Lung (tissue), 11 donors: ENCODE measurements at regions not wholly inside any gene's neighbourhood (a gene's known extent, or its start where the extent isn't known, plus 50 kb on each side); places are given as distances from the start of the nearest gene placed in this dataset.

Experiments
- ATAC-seq: fragments of 200-7000 bp; cut with Tn5 transposase; one replicate; pipeline ENCODE4 v1.9.1; 2020; ENCODE audit warnings: moderate number of reproducible peaks; ENCODE audit not compliant: insufficient read depth, low FRiP score
- DNase-seq, 3 donors: peaks; one replicate each; pipeline ENCODE4 v3.0.0-alpha.2; 2013 to 2017
- H3K27ac ChIP-seq, 2 donors: one replicate each; pipeline ENCODE4 v1.5.1; 2013; ENCODE audit warnings: mild to moderate bottlenecking in 2 of 2, moderate library complexity in 2 of 2, control low read depth in 1 of 2, inconsistent platforms in 1 of 2, low read depth in 1 of 2, low read length in 1 of 2
- H3K27me3 ChIP-seq, 3 donors: one replicate each; pipeline ENCODE4 v1.5.1; 2013; ENCODE audit warnings: low read length in 2 of 3; ENCODE audit not compliant: control insufficient read depth in 3 of 3, insufficient read depth in 3 of 3
- H3K36me3 ChIP-seq, 4 donors: one replicate each; pipeline ENCODE4 v1.5.1; 2013; ENCODE audit warnings: low read length in 4 of 4, mild to moderate bottlenecking in 1 of 4, moderate library complexity in 1 of 4; ENCODE audit not compliant: control insufficient read depth in 4 of 4, insufficient read depth in 4 of 4
- H3K4me1 ChIP-seq, 5 donors: one replicate each; pipeline ENCODE4 v1.5.1; 2013; ENCODE audit warnings: low read length in 5 of 5, mild to moderate bottlenecking in 2 of 5, moderate library complexity in 1 of 5; ENCODE audit not compliant: control insufficient read depth in 5 of 5, insufficient read depth in 5 of 5
- H3K4me3 ChIP-seq: one replicate; pipeline ENCODE4 v1.5.1; 2013; ENCODE audit warnings: mild to moderate bottlenecking, control low read depth, moderate library complexity
- H3K9ac ChIP-seq, 2 donors: one replicate each; pipeline ENCODE4 v1.5.1; 2013; ENCODE audit warnings: low read length in 2 of 2, control low read depth in 1 of 2; ENCODE audit not compliant: insufficient read depth in 1 of 2
- H3K9me3 ChIP-seq, 4 donors: one replicate each; pipeline ENCODE4 v1.5.1; 2013; ENCODE audit warnings: low read length in 3 of 4, mild to moderate bottlenecking in 1 of 4, moderate library complexity in 1 of 4; ENCODE audit not compliant: control insufficient read depth in 4 of 4, insufficient read depth in 3 of 4
- WGBS, 2 donors: extraction: QIAGEN DNeasy Blood & Tissue Kit; methylation state at CpG; one replicate each; pipeline ENCODE4 v1.1.7; 2013; 5-methylcytosine and 5-hydroxymethylcytosine counted together
- TF ChIP-seq, protein P1 (sequence below): IDR thresholded peaks from 2 replicates; pipeline ENCODE4 v1.5.1; 2012; ENCODE audit warnings: mild to moderate bottlenecking; ENCODE audit errors: control extremely low read depth, extremely low read depth
- donor health status: control.
- donor health status: control.
- donor health status: Bipolar disorder and iron deficiency.
- donor health status: healthy.
- donor health status: DM: yes; HTN: yes; CAD: no.

DNA sequence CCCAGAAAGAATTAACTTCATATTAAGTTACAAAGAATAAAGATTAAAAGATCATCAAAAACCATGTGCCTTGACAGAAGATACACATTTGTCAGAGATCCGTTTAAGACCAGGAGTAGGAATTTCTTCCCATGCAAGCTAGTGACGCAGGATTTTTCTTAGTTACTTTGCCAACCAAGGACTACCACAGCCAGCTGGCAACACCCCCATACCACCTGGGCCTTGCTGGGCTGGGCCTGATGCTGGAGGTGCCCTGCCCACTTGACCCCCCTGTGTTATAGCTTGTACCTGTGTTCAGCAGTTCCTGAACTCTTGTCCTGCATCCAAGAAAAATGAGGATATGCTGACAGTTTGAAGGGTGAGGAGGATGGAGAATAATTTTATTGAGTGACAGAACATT is 290.9 kb upstream of the SMC2 start:
- 88 to 96% methylated on average over 2 of the region's 2 CpGs for WGBS, 2 donors
- TF ChIP-seq, protein P1, sequence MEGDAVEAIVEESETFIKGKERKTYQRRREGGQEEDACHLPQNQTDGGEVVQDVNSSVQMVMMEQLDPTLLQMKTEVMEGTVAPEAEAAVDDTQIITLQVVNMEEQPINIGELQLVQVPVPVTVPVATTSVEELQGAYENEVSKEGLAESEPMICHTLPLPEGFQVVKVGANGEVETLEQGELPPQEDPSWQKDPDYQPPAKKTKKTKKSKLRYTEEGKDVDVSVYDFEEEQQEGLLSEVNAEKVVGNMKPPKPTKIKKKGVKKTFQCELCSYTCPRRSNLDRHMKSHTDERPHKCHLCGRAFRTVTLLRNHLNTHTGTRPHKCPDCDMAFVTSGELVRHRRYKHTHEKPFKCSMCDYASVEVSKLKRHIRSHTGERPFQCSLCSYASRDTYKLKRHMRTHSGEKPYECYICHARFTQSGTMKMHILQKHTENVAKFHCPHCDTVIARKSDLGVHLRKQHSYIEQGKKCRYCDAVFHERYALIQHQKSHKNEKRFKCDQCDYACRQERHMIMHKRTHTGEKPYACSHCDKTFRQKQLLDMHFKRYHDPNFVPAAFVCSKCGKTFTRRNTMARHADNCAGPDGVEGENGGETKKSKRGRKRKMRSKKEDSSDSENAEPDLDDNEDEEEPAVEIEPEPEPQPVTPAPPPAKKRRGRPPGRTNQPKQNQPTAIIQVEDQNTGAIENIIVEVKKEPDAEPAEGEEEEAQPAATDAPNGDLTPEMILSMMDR = no peak
- Histone ChIP-seq H3K27ac (no peak overlapping the region), H3K9me3 (no peaks in the 10 kb centered on the region), H3K4me1 (no peaks in the 10 kb centered on the region), H3K27me3 (no peaks in the 10 kb centered on the region), H3K9ac (no peak overlapping the region), H3K36me3 (no peaks in the 10 kb centered on the region), H3K4me3 (no peak overlapping the region)
- DNase-seq = no peak
- no peak for ATAC-seq

DNA sequence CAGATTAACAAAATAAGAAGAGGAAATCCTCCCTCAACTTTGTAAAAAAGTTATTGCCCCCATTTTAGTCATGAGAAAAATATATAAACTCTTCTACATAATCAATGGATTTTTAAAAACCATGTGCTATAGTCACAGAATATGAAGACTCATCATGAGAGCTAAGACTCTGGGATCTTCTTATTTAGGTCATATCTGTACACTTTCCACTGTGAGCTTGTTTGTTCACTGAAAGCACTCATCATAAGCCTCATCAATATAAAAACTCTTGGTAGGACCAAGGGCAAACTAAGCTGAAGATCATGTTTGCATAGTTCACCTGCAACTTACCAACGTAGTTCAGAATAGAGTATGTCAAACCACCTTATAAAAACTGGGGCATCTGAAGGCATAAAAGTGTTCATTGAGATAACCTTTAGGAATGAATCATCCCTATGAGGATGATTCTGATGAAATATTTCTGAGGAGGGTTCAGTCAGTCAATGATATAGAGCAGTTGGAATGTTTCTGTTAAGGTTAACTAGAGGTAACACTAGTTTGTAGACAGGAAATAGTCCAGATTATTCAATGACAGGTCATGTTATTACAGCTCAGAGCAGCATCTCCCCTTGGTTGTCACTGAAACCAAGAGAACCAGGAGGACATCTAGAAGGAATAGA is 289.9 kb upstream of the SMC2 start:
- H3K9ac ChIP-seq = no peak overlapping the region
- DNase-seq (no peak), ATAC-seq (no peak)
- no peak overlapping the region for H3K27ac ChIP-seq
- no peaks in the 10 kb centered on the region for H3K36me3 ChIP-seq
- TF ChIP-seq, protein P1 = no peak
- no peaks in the 10 kb centered on the region for H3K9me3 ChIP-seq
- no peak overlapping the region for H3K4me3 ChIP-seq
- no peaks in the 10 kb centered on the region for H3K4me1 ChIP-seq
- WGBS, 2 donors = 51 to 68% methylated on average over 1 of the region's 1 CpG
- no peaks in the 10 kb centered on the region for H3K27me3 ChIP-seq

DNA sequence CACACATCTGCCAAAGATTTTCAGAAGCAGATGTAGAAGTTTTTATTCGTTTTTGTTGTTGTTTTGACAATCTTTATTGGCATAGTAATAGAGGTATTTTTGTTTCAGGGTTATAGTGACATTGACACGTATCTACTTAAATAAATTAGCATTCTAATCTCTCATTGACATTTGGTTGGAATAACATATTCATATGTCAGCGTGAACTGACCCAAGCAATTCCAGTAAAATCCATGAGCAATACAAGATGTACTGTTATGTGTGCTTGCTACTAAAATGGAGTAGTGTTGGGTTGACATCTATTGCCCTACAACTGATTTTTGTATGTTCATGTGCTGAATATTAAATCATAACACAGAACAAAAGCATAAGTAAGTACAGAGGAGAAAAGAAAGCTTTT is 284.4 kb upstream of the SMC2 start:
- WGBS, 2 donors = 69 to 77% methylated on average over 3 of the region's 3 CpGs
- no peaks in the 10 kb centered on the region for H3K36me3 ChIP-seq
- ATAC-seq (no peak), DNase-seq (no peak)
- no peaks in the 10 kb centered on the region for H3K9me3 ChIP-seq
- no peak overlapping the region for H3K4me3 ChIP-seq
- TF ChIP-seq, protein P1 = no peak
- no peaks in the 10 kb centered on the region for H3K27me3 ChIP-seq
- no peak overlapping the region for H3K27ac ChIP-seq
- H3K9ac ChIP-seq = no peak overlapping the region
- H3K4me1 ChIP-seq = no peaks in the 10 kb centered on the region

DNA sequence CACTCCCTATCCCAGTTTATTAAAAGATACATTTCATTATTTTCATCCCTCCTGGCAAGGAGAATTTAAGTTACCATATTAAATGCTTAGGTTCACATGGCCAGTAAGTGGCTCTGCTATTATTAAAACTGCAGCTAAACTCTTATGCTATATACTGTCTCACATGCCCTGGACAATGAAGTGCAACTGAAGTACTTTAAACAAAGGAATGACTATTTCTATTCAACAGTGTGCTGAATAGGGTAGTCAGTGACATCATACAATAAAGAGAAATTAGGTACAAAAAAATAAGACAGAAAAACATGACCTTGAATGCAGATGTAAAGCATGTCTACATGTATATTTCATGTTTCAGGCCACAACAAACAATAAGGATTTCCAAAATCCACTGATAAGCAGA is 282.6 kb upstream of the SMC2 start:
- ATAC-seq = no peak
- Histone ChIP-seq H3K9me3 (no peaks in the 10 kb centered on the region), H3K9ac (no peak overlapping the region), H3K4me1 (no peaks in the 10 kb centered on the region), H3K36me3 (no peaks in the 10 kb centered on the region), H3K27ac (no peak overlapping the region), H3K4me3 (no peak overlapping the region), H3K27me3 (no peaks in the 10 kb centered on the region)
- DNase-seq = no peak
- TF ChIP-seq, protein P1 = no peak
